ENCODE measurements at regions not wholly inside any gene's neighbourhood (a gene's known extent, or its start where the extent isn't known, plus 50 kb on each side); places are given as distances from the start of the nearest gene placed in this dataset.
"Not testable (repeated sequence)": the region's sequence is repeated elsewhere in the genome, so short reads cannot be mapped to it uniquely, and the experiment has no call there.

- H3K14ac ChIP-seq (ENCODE audit: insufficient read depth, low read length), result no peak overlapping the region
- H3K4me1 ChIP-seq (ENCODE audit: insufficient read depth, low read length), result peaks cover 3% of the 10 kb centered on the region; the same call in 1 of the 2 replicates
- H3K79me1 ChIP-seq (ENCODE audit: insufficient read depth, low read depth, low read length, poor library complexity, severe bottlenecking), result no peaks in the 10 kb centered on the region
- H4K20me1 ChIP-seq (ENCODE audit: control insufficient read depth, insufficient read depth, insufficient read length), result no peaks in the 10 kb centered on the region
- no peak overlapping the region for H3K56ac ChIP-seq (ENCODE audit: insufficient read length, low read depth, low read length)
- peaks cover 0 to 18% (median 1%) of the 10 kb centered on the region in 3 experiments; a peak in 5 of 7 replicates for H3K36me3 Mint-ChIP-seq (ENCODE audit: insufficient read depth in 1 of 3, low read depth in 3 of 3)
- no peak overlapping the region for H3T11ph ChIP-seq (ENCODE audit: low read length)
- DNase-seq, result no peak
- no peak overlapping the region for H3K18ac ChIP-seq (ENCODE audit: insufficient read length, low read depth, low read length)
- H3K9me3 Mint-ChIP-seq, result peaks cover 2 to 14% of the 10 kb centered on the region in 2 experiments; a peak in 3 of 5 replicates
- H2BK5ac ChIP-seq (ENCODE audit: insufficient read length, low read length), result no peak overlapping the region
- H3K23ac ChIP-seq (ENCODE audit: insufficient read length, low read depth, low read length), result no peak overlapping the region
- WGBS (ENCODE audit: extremely low coverage, insufficient read length, low lambda C conversion rate), result no CpG with 5 or more reads among the region's 2 CpGs
- no peak overlapping the region for H3K9ac ChIP-seq (ENCODE audit: extremely low read depth, insufficient read length, low read length)
- H4K8ac ChIP-seq (replicated peaks; ENCODE audit: insufficient read length, low read depth, low read length), result no peak overlapping the region
- no peaks in the 10 kb centered on the region for H3K27me3 Mint-ChIP-seq (ENCODE audit: low read depth)
- no peak overlapping the region for H2BK20ac ChIP-seq (ENCODE audit: low read depth, low read length, poor library complexity, severe bottlenecking)
- no peak overlapping the region for H4K91ac ChIP-seq (ENCODE audit: insufficient read length, low read depth, low read length)
- no peaks in the 10 kb centered on the region for H3K79me2 ChIP-seq (ENCODE audit: insufficient read depth, low read length)
- no peak overlapping the region for H2BK120ac ChIP-seq (ENCODE audit: low read depth, low read length, poor library complexity, severe bottlenecking)
- H3K27me3 ChIP-seq (ENCODE audit: insufficient read depth, low read length), result no peaks in the 10 kb centered on the region
- no peaks in the 10 kb centered on the region for H3K23me2 ChIP-seq (ENCODE audit: insufficient read length, low read depth, low read length, poor library complexity, severe bottlenecking)
- no peak overlapping the region for H2BK15ac ChIP-seq (ENCODE audit: low read depth, low read length)
- no peak overlapping the region for H3K4me3 Mint-ChIP-seq
- no peak overlapping the region for H2BK12ac ChIP-seq (ENCODE audit: insufficient read length, low read depth, low read length)
- H3K4ac ChIP-seq (ENCODE audit: low read depth, low read length), result no peak overlapping the region
- peak overlapping the region; percentile 12 to 73 (median 66); a peak in 3 of 7 replicates for H3K27ac Mint-ChIP-seq
- no peak overlapping the region for H2AK5ac ChIP-seq (ENCODE audit: insufficient read length, low read length)
- no peak overlapping the region for H3K4me2 ChIP-seq (ENCODE audit: insufficient read depth, insufficient read length, low read length)
- no peaks in the 10 kb centered on the region for H3K9me3 ChIP-seq (ENCODE audit: control insufficient read depth, low read depth, low read length)
- no peak overlapping the region for H2AFZ ChIP-seq (ENCODE audit: low read length)
- peaks cover 18 to 21% of the 10 kb centered on the region in 2 experiments for H3K4me1 Mint-ChIP-seq
- H4K5ac ChIP-seq (ENCODE audit: insufficient read length, low read depth, low read length), result no peak overlapping the region
- TF ChIP-seq CTCF (conservative IDR thresholded peaks at IDR 0.05), result no peak
- H3K27ac ChIP-seq (ENCODE audit: insufficient read length, low read depth, low read length), result no peak overlapping the region
These were observed 122.2 kb upstream of the ZEB2 start for GRCh38 chr2:144642131-144642530.

DNA sequence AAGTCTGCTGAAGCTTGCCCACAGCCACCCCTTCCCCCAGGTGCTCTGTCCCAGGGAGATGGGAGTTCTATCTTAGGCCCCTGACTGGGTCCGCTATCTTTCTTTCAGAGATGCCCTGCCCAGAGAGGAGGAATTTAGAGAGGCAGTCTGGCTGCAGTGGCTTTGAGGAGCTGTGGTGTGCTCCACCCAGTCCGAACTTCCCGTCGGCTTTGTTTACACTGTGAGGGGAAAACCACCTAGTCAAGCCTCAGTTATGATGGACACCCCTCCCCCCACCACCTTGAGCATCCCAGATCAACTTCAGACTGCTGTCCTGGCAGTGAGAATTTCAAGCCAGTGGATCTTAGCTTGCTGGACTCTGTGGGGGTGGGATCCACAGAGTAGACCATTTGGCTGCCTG, 118.3 kb upstream of the ZEB2 start:
- not testable (repeated sequence) for H2AK5ac ChIP-seq (ENCODE audit: insufficient read length, low read length); H3K18ac ChIP-seq (ENCODE audit: insufficient read length, low read depth, low read length); H3K4ac ChIP-seq (ENCODE audit: low read depth, low read length); H2BK15ac ChIP-seq (ENCODE audit: low read depth, low read length); H4K5ac ChIP-seq (ENCODE audit: insufficient read length, low read depth, low read length); H3K9me3 ChIP-seq (ENCODE audit: control insufficient read depth, low read depth, low read length); DNase-seq; H2AFZ ChIP-seq (ENCODE audit: low read length); H3K56ac ChIP-seq (ENCODE audit: insufficient read length, low read depth, low read length); H3K14ac ChIP-seq (ENCODE audit: insufficient read depth, low read length); H4K91ac ChIP-seq (ENCODE audit: insufficient read length, low read depth, low read length); H3K27ac Mint-ChIP-seq; H3K4me2 ChIP-seq (ENCODE audit: insufficient read depth, insufficient read length, low read length); H3K4me1 ChIP-seq (ENCODE audit: insufficient read depth, low read length); H3K79me2 ChIP-seq (ENCODE audit: insufficient read depth, low read length); H4K8ac ChIP-seq (replicated peaks; ENCODE audit: insufficient read length, low read depth, low read length); H3K27ac ChIP-seq (ENCODE audit: insufficient read length, low read depth, low read length); H4K20me1 ChIP-seq (ENCODE audit: control insufficient read depth, insufficient read depth, insufficient read length); H3K27me3 Mint-ChIP-seq (ENCODE audit: low read depth); H3K23ac ChIP-seq (ENCODE audit: insufficient read length, low read depth, low read length); H3K4me3 Mint-ChIP-seq; H3T11ph ChIP-seq (ENCODE audit: low read length); H2BK120ac ChIP-seq (ENCODE audit: low read depth, low read length, poor library complexity, severe bottlenecking); H3K9ac ChIP-seq (ENCODE audit: extremely low read depth, insufficient read length, low read length); H2BK12ac ChIP-seq (ENCODE audit: insufficient read length, low read depth, low read length); H2BK20ac ChIP-seq (ENCODE audit: low read depth, low read length, poor library complexity, severe bottlenecking); H3K79me1 ChIP-seq (ENCODE audit: insufficient read depth, low read depth, low read length, poor library complexity, severe bottlenecking); H3K27me3 ChIP-seq (ENCODE audit: insufficient read depth, low read length); H2BK5ac ChIP-seq (ENCODE audit: insufficient read length, low read length); H3K23me2 ChIP-seq (ENCODE audit: insufficient read length, low read depth, low read length, poor library complexity, severe bottlenecking)
- Mint-ChIP-seq H3K4me1 (peaks cover 9 to 12% of the 10 kb centered on the region in 2 experiments), H3K9me3 (peaks cover 24 to 32% of the 10 kb centered on the region in 2 experiments; a peak in 4 of 5 replicates), H3K36me3 (ENCODE audit: insufficient read depth in 1 of 3, low read depth in 3 of 3) (peaks cover 5 to 32% (median 7%) of the 10 kb centered on the region in 3 experiments; a peak in 6 of 7 replicates)
- WGBS (ENCODE audit: extremely low coverage, insufficient read length, low lambda C conversion rate), result no CpG with 5 or more reads among the region's 4 CpGs
